HEK293 (cell line): ENCODE measurements at regions not wholly inside any gene's neighbourhood (a gene's known extent, or its start where the extent isn't known, plus 50 kb on each side); places are given as distances from the start of the nearest gene placed in this dataset.

Experiments
- CTCF ChIA-PET: fragments of 350-600 bp; formaldehyde crosslinking; extraction: SDS; loops from one replicate; lab custom pipeline; 2021; ENCODE audit warnings: antibody characterized with exemption; lab: Yijun Ruan, JAX
- POLR2A ChIA-PET: fragments of 300-600 bp; formaldehyde crosslinking; extraction: SDS; loops from one replicate; lab custom pipeline; 2020; ENCODE audit warnings: antibody characterized with exemption, inconsistent platforms; lab: Yijun Ruan, JAX
- H3K27ac ChIP-seq: fragments of 200-500 bp; sonication (Bioruptor generic); 2 replicates; pipeline ENCODE4 v1.5.1; 2014; ENCODE audit warnings: low read depth, low read length, control low read depth, inconsistent platforms; ENCODE audit errors: extremely low read depth
- H3K36me3 ChIP-seq, 2 experiments: fragments of 200-500 bp in 1 of 2; sonication (Bioruptor generic) in 1 of 2; 1 replicate in 1 of 2; 2 replicates in 1 of 2; pipeline ENCODE4 v1.5.1; 2014 to 2017; ENCODE audit warnings: inconsistent platforms in 2 of 2, low read length in 2 of 2; ENCODE audit not compliant: control insufficient read depth in 2 of 2, insufficient read depth in 1 of 2
- H3K4me1 ChIP-seq: fragments of 200-500 bp; sonication (Bioruptor generic); 2 replicates; pipeline ENCODE4 v1.5.1; 2014; ENCODE audit warnings: mild to moderate bottlenecking, low read length, inconsistent platforms; ENCODE audit not compliant: control insufficient read depth, insufficient read depth
- H3K4me3 ChIP-seq: 2 replicates; pipeline ENCODE4 v1.5.1; 2011; ENCODE audit warnings: low read depth, mild to moderate bottlenecking, control low read depth, low read length, moderate library complexity
- H3K9me3 ChIP-seq: fragments of 200-500 bp; sonication (Bioruptor generic); 2 replicates; pipeline ENCODE4 v1.5.1; 2014; ENCODE audit warnings: low read depth, low read length, inconsistent platforms; ENCODE audit not compliant: control insufficient read depth, insufficient read depth
- GLI4 ChIP-seq: fragments of 450-650 bp; formaldehyde crosslinking; IDR thresholded peaks from 2 replicates; pipeline ENCODE4 v1.5.1; 2016; ENCODE audit warnings: missing biosample characterization, missing genetic modification characterization
- GLIS1 ChIP-seq: fragments of 450-650 bp; formaldehyde crosslinking; IDR thresholded peaks from 2 replicates; pipeline ENCODE4 v1.5.1; 2016; ENCODE audit warnings: missing biosample characterization, missing genetic modification characterization
- KLF16 ChIP-seq: fragments of 450-650 bp; formaldehyde crosslinking; IDR thresholded peaks from 2 replicates; pipeline ENCODE4 v1.5.1; 2017; ENCODE audit warnings: missing biosample characterization, missing genetic modification characterization
- KLF7 ChIP-seq: fragments of 450-650 bp; formaldehyde crosslinking; IDR thresholded peaks from 2 replicates; pipeline ENCODE4 v1.5.1; 2016; ENCODE audit warnings: missing biosample characterization, missing genetic modification characterization, borderline replicate concordance
- OVOL3 ChIP-seq: fragments of 450-650 bp; formaldehyde crosslinking; IDR thresholded peaks from 2 replicates; pipeline ENCODE4 v1.5.1; 2016; ENCODE audit warnings: missing biosample characterization, missing genetic modification characterization
- REPIN1 ChIP-seq: fragments of 450-650 bp; formaldehyde crosslinking; IDR thresholded peaks from 2 replicates; pipeline ENCODE4 v1.5.1; 2017; ENCODE audit warnings: missing biosample characterization, missing genetic modification characterization, low read depth
- SETDB1 ChIP-seq: IDR thresholded peaks from one replicate; pipeline ENCODE4 v1.6.1; 2017; ENCODE audit warnings: mild to moderate bottlenecking, low read length, moderate library complexity, mixed read lengths; ENCODE audit not compliant: insufficient read length
- WT1 ChIP-seq: fragments of 450-650 bp; formaldehyde crosslinking; IDR thresholded peaks from 2 replicates; pipeline ENCODE4 v1.5.1; 2016; ENCODE audit warnings: missing biosample characterization, missing genetic modification characterization
- YY2 ChIP-seq: fragments of 450-650 bp; formaldehyde crosslinking; IDR thresholded peaks from 2 replicates; pipeline ENCODE4 v1.5.1; 2016; ENCODE audit warnings: missing biosample characterization, missing genetic modification characterization
- ZBTB17 ChIP-seq: fragments of 450-650 bp; formaldehyde crosslinking; IDR thresholded peaks from 2 replicates; pipeline ENCODE4 v1.5.1; 2016; ENCODE audit warnings: missing biosample characterization, missing genetic modification characterization
- ZFHX2 ChIP-seq: fragments of 450-650 bp; formaldehyde crosslinking; conservative IDR thresholded peaks from 2 replicates; pipeline ENCODE4 v1.5.1; 2016; ENCODE audit warnings: missing biosample characterization, missing genetic modification characterization
- ZFP3 ChIP-seq: fragments of 450-650 bp; formaldehyde crosslinking; IDR thresholded peaks from 2 replicates; pipeline ENCODE4 v1.5.1; 2016; ENCODE audit warnings: low read depth, missing biosample characterization, missing genetic modification characterization
- ZFP69B ChIP-seq: fragments of 450-650 bp; formaldehyde crosslinking; IDR thresholded peaks from 2 replicates; pipeline ENCODE4 v1.5.1; 2016; ENCODE audit warnings: missing biosample characterization, missing genetic modification characterization
- ZIC2 ChIP-seq: fragments of 450-650 bp; formaldehyde crosslinking; IDR thresholded peaks from 2 replicates; pipeline ENCODE4 v1.5.1; 2016; ENCODE audit warnings: missing biosample characterization, missing genetic modification characterization
- ZNF16 ChIP-seq: fragments of 450-650 bp; formaldehyde crosslinking; IDR thresholded peaks from 2 replicates; pipeline ENCODE4 v1.5.1; 2016; ENCODE audit warnings: low read depth, missing biosample characterization, missing genetic modification characterization
- ZNF174 ChIP-seq: fragments of 450-650 bp; formaldehyde crosslinking; IDR thresholded peaks from 2 replicates; pipeline ENCODE4 v1.5.0; 2017; ENCODE audit warnings: missing biosample characterization, mild to moderate bottlenecking, missing genetic modification characterization
- ZNF211 ChIP-seq: fragments of 450-650 bp; formaldehyde crosslinking; IDR thresholded peaks from 2 replicates; pipeline ENCODE4 v1.5.1; 2016; ENCODE audit warnings: low read depth, missing biosample characterization, missing genetic modification characterization
- ZNF214 ChIP-seq: fragments of 450-650 bp; formaldehyde crosslinking; IDR thresholded peaks from 2 replicates; pipeline ENCODE4 v1.5.1; 2017; ENCODE audit warnings: missing biosample characterization, mild to moderate bottlenecking, missing genetic modification characterization, borderline replicate concordance
- ZNF311 ChIP-seq: fragments of 450-650 bp; formaldehyde crosslinking; IDR thresholded peaks from 2 replicates; pipeline ENCODE4 v1.5.1; 2017; ENCODE audit warnings: missing biosample characterization, missing genetic modification characterization, borderline replicate concordance
- ZNF354C ChIP-seq: fragments of 450-650 bp; formaldehyde crosslinking; IDR thresholded peaks from 2 replicates; pipeline ENCODE4 v1.5.1; 2016; ENCODE audit warnings: missing biosample characterization, missing genetic modification characterization, low read depth, borderline replicate concordance
- ZNF549 ChIP-seq: fragments of 450-650 bp; IDR thresholded peaks from 2 replicates; pipeline ENCODE4 v1.5.1; 2018; ENCODE audit warnings: missing biosample characterization, missing genetic modification characterization, mild to moderate bottlenecking, inconsistent platforms, moderate library complexity
- ZNF610 ChIP-seq: fragments of 450-650 bp; formaldehyde crosslinking; IDR thresholded peaks from 2 replicates; pipeline ENCODE4 v1.5.1; 2016; ENCODE audit warnings: missing biosample characterization, missing genetic modification characterization, borderline replicate concordance
- ZNF670 ChIP-seq: fragments of 450-650 bp; formaldehyde crosslinking; IDR thresholded peaks from 2 replicates; pipeline ENCODE4 v1.5.1; 2016; ENCODE audit warnings: missing biosample characterization, missing genetic modification characterization, low read depth
- ZSCAN23 ChIP-seq: fragments of 450-650 bp; formaldehyde crosslinking; IDR thresholded peaks from 2 replicates; pipeline ENCODE4 v1.5.1; 2016; ENCODE audit warnings: missing biosample characterization, missing genetic modification characterization
- ZXDB ChIP-seq: fragments of 450-650 bp; formaldehyde crosslinking; IDR thresholded peaks from 2 replicates; pipeline ENCODE4 v1.5.1; 2016; ENCODE audit warnings: missing biosample characterization, missing genetic modification characterization
- TF ChIP-seq, protein P1 (sequence below): fragments of 450-650 bp; formaldehyde crosslinking; IDR thresholded peaks from 2 replicates; pipeline ENCODE4 v1.5.1; 2016; ENCODE audit warnings: missing biosample characterization, missing genetic modification characterization, borderline replicate concordance
- TF ChIP-seq, protein P2 (sequence below): fragments of 450-650 bp; formaldehyde crosslinking; IDR thresholded peaks from 2 replicates; pipeline ENCODE4 v1.5.1; 2016; ENCODE audit warnings: missing biosample characterization, missing genetic modification characterization

DNA sequence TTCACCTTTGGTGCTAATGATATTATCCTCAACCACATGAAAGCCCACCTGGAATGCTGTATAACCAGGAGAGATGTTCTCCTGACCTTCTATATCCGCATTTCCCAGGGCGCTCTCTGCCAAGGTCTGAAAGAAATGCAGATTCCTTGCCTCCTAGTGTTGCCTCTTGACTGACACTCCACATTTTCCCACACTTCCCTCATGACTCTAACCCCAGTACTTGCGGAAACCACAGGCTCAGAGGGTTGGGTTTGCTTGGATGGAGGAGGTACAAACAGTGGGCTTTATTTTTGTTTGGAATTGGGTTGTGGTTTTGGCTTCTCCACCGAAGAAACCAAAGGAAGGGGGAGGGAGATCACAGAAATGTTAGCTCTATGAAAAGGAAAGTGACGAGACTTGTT is 222.9 kb upstream of the CELF2 start:
- H3K36me3 ChIP-seq = no peaks in the 10 kb centered on the region
- no peak overlapping the region for H3K27ac ChIP-seq
- H3K4me3 ChIP-seq = no peak overlapping the region
- TF ChIP-seq ZNF354C = no peak
- TF ChIP-seq ZNF549 = no peak
- no peak for TF ChIP-seq KLF16 (tag by site-specific recombination)
- no peak for TF ChIP-seq ZNF211 (tag by site-specific recombination)
- no peak for TF ChIP-seq REPIN1
- TF ChIP-seq KLF7 (tag by site-specific recombination) = no peak
- no peak for TF ChIP-seq YY2
- TF ChIP-seq, protein P1, sequence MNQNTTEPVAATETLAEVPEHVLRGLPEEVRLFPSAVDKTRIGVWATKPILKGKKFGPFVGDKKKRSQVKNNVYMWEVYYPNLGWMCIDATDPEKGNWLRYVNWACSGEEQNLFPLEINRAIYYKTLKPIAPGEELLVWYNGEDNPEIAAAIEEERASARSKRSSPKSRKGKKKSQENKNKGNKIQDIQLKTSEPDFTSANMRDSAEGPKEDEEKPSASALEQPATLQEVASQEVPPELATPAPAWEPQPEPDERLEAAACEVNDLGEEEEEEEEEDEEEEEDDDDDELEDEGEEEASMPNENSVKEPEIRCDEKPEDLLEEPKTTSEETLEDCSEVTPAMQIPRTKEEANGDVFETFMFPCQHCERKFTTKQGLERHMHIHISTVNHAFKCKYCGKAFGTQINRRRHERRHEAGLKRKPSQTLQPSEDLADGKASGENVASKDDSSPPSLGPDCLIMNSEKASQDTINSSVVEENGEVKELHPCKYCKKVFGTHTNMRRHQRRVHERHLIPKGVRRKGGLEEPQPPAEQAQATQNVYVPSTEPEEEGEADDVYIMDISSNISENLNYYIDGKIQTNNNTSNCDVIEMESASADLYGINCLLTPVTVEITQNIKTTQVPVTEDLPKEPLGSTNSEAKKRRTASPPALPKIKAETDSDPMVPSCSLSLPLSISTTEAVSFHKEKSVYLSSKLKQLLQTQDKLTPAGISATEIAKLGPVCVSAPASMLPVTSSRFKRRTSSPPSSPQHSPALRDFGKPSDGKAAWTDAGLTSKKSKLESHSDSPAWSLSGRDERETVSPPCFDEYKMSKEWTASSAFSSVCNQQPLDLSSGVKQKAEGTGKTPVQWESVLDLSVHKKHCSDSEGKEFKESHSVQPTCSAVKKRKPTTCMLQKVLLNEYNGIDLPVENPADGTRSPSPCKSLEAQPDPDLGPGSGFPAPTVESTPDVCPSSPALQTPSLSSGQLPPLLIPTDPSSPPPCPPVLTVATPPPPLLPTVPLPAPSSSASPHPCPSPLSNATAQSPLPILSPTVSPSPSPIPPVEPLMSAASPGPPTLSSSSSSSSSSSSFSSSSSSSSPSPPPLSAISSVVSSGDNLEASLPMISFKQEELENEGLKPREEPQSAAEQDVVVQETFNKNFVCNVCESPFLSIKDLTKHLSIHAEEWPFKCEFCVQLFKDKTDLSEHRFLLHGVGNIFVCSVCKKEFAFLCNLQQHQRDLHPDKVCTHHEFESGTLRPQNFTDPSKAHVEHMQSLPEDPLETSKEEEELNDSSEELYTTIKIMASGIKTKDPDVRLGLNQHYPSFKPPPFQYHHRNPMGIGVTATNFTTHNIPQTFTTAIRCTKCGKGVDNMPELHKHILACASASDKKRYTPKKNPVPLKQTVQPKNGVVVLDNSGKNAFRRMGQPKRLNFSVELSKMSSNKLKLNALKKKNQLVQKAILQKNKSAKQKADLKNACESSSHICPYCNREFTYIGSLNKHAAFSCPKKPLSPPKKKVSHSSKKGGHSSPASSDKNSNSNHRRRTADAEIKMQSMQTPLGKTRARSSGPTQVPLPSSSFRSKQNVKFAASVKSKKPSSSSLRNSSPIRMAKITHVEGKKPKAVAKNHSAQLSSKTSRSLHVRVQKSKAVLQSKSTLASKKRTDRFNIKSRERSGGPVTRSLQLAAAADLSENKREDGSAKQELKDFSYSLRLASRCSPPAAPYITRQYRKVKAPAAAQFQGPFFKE (tag by site-specific recombination) = no peak
- TF ChIP-seq GLI4 (tag by site-specific recombination) = no peak
- TF ChIP-seq ZSCAN23 (tag by site-specific recombination) = no peak
- TF ChIP-seq ZNF16 (tag by site-specific recombination) = no peak
- no peak for TF ChIP-seq ZNF214 (tag by site-specific recombination)
- TF ChIP-seq ZFHX2 (tag by site-specific recombination) = no peak
- TF ChIP-seq SETDB1 = no peak
- TF ChIP-seq ZNF670 (tag by site-specific recombination) = no peak
- TF ChIP-seq ZNF174 (tag by site-specific recombination) = no peak
- TF ChIP-seq ZIC2 (tag by site-specific recombination) = no peak
- TF ChIP-seq ZFP69B (tag by site-specific recombination) = no peak
- no peak for TF ChIP-seq ZFP3 (tag by site-specific recombination)
- TF ChIP-seq ZNF311 (tag by site-specific recombination) = no peak
- ChIA-PET CTCF (interaction anchor here (0.7 kb wide), 1 partner anchor 20 kb away, joined by 3 read pairs; no protein-coding TSS in a partner anchor), POLR2A (interaction anchor here (0.7 kb wide), 1 partner anchor 367 kb away, joined by 3 read pairs; no protein-coding TSS in a partner anchor)
- no peaks in the 10 kb centered on the region for H3K9me3 ChIP-seq
- H3K4me1 ChIP-seq = peaks cover 16% of the 10 kb centered on the region

DNA sequence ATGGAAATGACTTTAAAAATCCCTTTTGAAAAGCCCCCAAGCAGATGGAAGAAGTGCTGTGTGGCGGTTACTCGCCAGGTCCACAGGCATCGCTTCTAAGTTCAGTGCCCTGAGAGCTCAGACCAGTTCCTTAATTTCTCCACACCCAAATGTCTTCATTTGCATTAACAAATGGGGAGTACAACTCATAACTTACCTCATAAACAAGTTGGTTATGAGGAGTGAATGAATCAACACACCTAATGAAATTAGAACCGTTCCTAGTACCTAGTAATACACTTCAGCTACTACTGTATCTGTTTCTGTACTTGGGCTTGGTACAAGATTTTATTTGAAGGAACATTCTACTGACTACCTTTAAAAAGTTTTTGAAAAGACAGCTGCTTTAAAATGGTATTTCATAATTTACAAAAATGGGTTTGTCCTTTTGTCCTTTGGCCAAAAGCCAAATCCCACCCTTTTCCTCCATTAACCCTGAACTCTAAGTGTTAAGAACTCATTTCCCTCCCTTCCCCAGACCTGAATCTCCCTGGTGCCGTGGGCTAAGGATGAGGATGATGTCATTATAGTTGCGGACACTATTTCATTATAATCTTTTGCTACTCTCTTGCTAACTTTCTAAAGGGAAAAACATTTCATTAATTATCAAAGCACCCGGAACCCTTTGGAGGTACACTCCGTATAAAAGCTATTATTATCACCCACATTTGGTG is 221.5 kb upstream of the CELF2 start:
- no peaks in the 10 kb centered on the region for H3K9me3 ChIP-seq
- no peaks in the 10 kb centered on the region for H3K36me3 ChIP-seq
- ChIA-PET POLR2A (no interaction called here), CTCF (no interaction called here)
- H3K4me1 ChIP-seq = peaks cover 16% of the 10 kb centered on the region
- H3K27ac ChIP-seq = peak overlapping the region; percentile 48; the same call in 1 of the 2 replicates
- H3K4me3 ChIP-seq = peak overlapping the region; percentile 10; the same call in 1 of the 2 replicates
- TF ChIP-seq ZXDB (tag by site-specific recombination) = no peak
- TF ChIP-seq ZNF610 = no peak
- peak; percentile 88 for TF ChIP-seq WT1 (tag by site-specific recombination)
- TF ChIP-seq GLIS1 (tag by site-specific recombination) = peak; percentile 55
- TF ChIP-seq, protein P2, sequence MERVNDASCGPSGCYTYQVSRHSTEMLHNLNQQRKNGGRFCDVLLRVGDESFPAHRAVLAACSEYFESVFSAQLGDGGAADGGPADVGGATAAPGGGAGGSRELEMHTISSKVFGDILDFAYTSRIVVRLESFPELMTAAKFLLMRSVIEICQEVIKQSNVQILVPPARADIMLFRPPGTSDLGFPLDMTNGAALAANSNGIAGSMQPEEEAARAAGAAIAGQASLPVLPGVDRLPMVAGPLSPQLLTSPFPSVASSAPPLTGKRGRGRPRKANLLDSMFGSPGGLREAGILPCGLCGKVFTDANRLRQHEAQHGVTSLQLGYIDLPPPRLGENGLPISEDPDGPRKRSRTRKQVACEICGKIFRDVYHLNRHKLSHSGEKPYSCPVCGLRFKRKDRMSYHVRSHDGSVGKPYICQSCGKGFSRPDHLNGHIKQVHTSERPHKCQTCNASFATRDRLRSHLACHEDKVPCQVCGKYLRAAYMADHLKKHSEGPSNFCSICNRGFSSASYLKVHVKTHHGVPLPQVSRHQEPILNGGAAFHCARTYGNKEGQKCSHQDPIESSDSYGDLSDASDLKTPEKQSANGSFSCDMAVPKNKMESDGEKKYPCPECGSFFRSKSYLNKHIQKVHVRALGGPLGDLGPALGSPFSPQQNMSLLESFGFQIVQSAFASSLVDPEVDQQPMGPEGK (tag by site-specific recombination) = no peak
- 0 out of 2 replicates have a peak, but pooled peaks have one; percentile 30 for TF ChIP-seq ZBTB17
- TF ChIP-seq OVOL3 (tag by site-specific recombination) = no peak
